Caco-2 (cell line): ENCODE measurements at regions not wholly inside any gene's neighbourhood (a gene's known extent, or its start where the extent isn't known, plus 50 kb on each side); places are given as distances from the start of the nearest gene placed in this dataset.

Experiments
- BruUV-seq: library from RNA; stranded (reverse); fragments of 400-500 nt; replicated peaks from 2 replicates; lab custom pipeline; 2021; lab: Mats Ljungman, UMichigan
- CTCF ChIA-PET: fragments of 300-600 bp; sonication (Branson Sonifier 250); formaldehyde crosslinking; loops from one replicate; lab custom pipeline; 2022; ENCODE audit warnings: antibody characterized with exemption; lab: Charles Lee
- POLR2A ChIA-PET: fragments of 300-600 bp; sonication (Branson Sonifier 250); formaldehyde crosslinking; loops from one replicate; lab custom pipeline; 2022; ENCODE audit warnings: antibody characterized with exemption; lab: Charles Lee
- DNase-seq, 2 experiments: peaks; one replicate each; pipeline versions ENCODE4 v3.0.0 to v3.0.0-alpha.2; 2020 to 2022
- H3K27me3 ChIP-seq: replicated peaks from 2 replicates; pipeline ENCODE4 v1.6.0; 2011; ENCODE audit warnings: low read length; ENCODE audit not compliant: control insufficient read depth, insufficient read depth
- H3K36me3 ChIP-seq: 2 replicates; pipeline ENCODE4 v1.5.1; 2011; ENCODE audit warnings: low read length; ENCODE audit not compliant: control insufficient read depth, insufficient read depth
- H3K4me1 ChIP-seq: fragments of 250-450 bp; sonication (Bioruptor Pico); 2 replicates; pipeline ENCODE4 v1.5.1; 2020; ENCODE audit warnings: mild to moderate bottlenecking
- H3K4me3 ChIP-seq: 2 replicates; pipeline ENCODE4 v1.5.1; 2011; ENCODE audit warnings: low read depth, mild to moderate bottlenecking, control low read depth, low read length
- H3K9me3 ChIP-seq: fragments of 250-450 bp; sonication (Bioruptor Pico); 2 replicates; pipeline ENCODE4 v1.5.1; 2020; ENCODE audit warnings: mild to moderate bottlenecking, moderate library complexity
- H3K27ac Mint-ChIP-seq: one replicate; pipeline ENCODE4 v1.8.0; 2022; ENCODE audit warnings: mixed read lengths; ENCODE audit not compliant: unreplicated experiment
- H3K27me3 Mint-ChIP-seq: one replicate; pipeline ENCODE4 v1.8.0; 2022; ENCODE audit warnings: mixed read lengths; ENCODE audit not compliant: insufficient read depth, unreplicated experiment
- H3K36me3 Mint-ChIP-seq: one replicate; pipeline ENCODE4 v1.8.0; 2022; ENCODE audit warnings: mild to moderate bottlenecking, mixed read lengths; ENCODE audit not compliant: insufficient read depth, unreplicated experiment
- H3K4me1 Mint-ChIP-seq: one replicate; pipeline ENCODE4 v1.8.0; 2022; ENCODE audit warnings: low read depth, mixed read lengths; ENCODE audit not compliant: unreplicated experiment
- H3K4me3 Mint-ChIP-seq: one replicate; pipeline ENCODE4 v1.8.0; 2022; ENCODE audit warnings: mild to moderate bottlenecking, moderate library complexity, mixed read lengths; ENCODE audit not compliant: unreplicated experiment
- H3K9me3 Mint-ChIP-seq: one replicate; pipeline ENCODE4 v1.8.0; 2022; ENCODE audit warnings: mixed read lengths; ENCODE audit not compliant: unreplicated experiment
- intact Hi-C: fragments of 100-400 bp; cut with micrococcal nuclease; formaldehyde crosslinking; loops from one replicate; pipeline ENCODE4 v1.10.0; 2022; ENCODE audit not compliant: unreplicated experiment
- TF ChIP-seq, protein P1 (sequence below), 2 experiments: fragments of 200-600 bp in 1 of 2; IDR thresholded peaks; 1 replicate in 1 of 2; 2 replicates in 1 of 2; pipeline versions ENCODE4 v1.5.1 to v1.8.0; 2011 to 2022; ENCODE audit warnings: antibody characterized with exemption in 1 of 2, control low read depth in 1 of 2, inconsistent platforms in 1 of 2, low read depth in 1 of 2, low read length in 1 of 2, mild to moderate bottlenecking in 1 of 2, moderate library complexity in 1 of 2; ENCODE audit not compliant: insufficient read depth in 1 of 2, severe bottlenecking in 1 of 2, unreplicated experiment in 1 of 2

DNA sequence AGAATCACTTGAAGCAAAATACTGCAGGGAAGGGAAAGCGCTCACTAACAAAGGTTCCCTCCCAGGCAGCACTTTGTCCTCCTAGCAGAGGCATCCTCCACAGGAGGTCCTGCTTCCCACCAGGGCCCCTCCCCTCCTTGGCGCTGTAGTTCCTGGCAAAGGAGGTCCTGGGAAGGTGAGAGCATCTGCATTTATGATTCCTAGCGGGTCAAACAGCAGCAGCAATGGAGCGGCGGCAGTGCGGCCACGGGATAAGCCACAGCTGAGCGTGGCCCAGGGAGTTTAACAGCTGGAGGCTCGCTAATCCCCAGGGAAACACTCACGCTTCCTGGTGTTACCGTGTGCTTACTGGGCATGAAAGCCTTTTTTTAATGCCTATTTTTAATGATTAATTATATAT, 185.8 kb downstream of the TTLL2 start:
- Mint-ChIP-seq H3K27me3 (no peaks in the 10 kb centered on the region), H3K4me1 (no peaks in the 10 kb centered on the region), H3K27ac (no peak overlapping the region), H3K36me3 (no peaks in the 10 kb centered on the region), H3K9me3 (no peaks in the 10 kb centered on the region), H3K4me3 (no peak overlapping the region)
- BruUV-seq: no TSS peak
- intact Hi-C loops: no loop called here
- POLR2A ChIA-PET: no interaction called here
- H3K4me3 ChIP-seq: no peak overlapping the region
- CTCF ChIA-PET: no interaction called here
- no peaks in the 10 kb centered on the region for H3K36me3 ChIP-seq
- no peaks in the 10 kb centered on the region for H3K9me3 ChIP-seq
- TF ChIP-seq, protein P1, sequence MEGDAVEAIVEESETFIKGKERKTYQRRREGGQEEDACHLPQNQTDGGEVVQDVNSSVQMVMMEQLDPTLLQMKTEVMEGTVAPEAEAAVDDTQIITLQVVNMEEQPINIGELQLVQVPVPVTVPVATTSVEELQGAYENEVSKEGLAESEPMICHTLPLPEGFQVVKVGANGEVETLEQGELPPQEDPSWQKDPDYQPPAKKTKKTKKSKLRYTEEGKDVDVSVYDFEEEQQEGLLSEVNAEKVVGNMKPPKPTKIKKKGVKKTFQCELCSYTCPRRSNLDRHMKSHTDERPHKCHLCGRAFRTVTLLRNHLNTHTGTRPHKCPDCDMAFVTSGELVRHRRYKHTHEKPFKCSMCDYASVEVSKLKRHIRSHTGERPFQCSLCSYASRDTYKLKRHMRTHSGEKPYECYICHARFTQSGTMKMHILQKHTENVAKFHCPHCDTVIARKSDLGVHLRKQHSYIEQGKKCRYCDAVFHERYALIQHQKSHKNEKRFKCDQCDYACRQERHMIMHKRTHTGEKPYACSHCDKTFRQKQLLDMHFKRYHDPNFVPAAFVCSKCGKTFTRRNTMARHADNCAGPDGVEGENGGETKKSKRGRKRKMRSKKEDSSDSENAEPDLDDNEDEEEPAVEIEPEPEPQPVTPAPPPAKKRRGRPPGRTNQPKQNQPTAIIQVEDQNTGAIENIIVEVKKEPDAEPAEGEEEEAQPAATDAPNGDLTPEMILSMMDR (IDR thresholded peaks at IDR 0.05; ENCODE audit: insufficient read depth in 1 of 2, low read depth in 1 of 2, low read length in 1 of 2, severe bottlenecking in 1 of 2, unreplicated experiment in 1 of 2): no peak
- no peaks in the 10 kb centered on the region for H3K27me3 ChIP-seq
- no peak for DNase-seq
- H3K4me1 ChIP-seq: peaks cover 12% of the 10 kb centered on the region

DNA sequence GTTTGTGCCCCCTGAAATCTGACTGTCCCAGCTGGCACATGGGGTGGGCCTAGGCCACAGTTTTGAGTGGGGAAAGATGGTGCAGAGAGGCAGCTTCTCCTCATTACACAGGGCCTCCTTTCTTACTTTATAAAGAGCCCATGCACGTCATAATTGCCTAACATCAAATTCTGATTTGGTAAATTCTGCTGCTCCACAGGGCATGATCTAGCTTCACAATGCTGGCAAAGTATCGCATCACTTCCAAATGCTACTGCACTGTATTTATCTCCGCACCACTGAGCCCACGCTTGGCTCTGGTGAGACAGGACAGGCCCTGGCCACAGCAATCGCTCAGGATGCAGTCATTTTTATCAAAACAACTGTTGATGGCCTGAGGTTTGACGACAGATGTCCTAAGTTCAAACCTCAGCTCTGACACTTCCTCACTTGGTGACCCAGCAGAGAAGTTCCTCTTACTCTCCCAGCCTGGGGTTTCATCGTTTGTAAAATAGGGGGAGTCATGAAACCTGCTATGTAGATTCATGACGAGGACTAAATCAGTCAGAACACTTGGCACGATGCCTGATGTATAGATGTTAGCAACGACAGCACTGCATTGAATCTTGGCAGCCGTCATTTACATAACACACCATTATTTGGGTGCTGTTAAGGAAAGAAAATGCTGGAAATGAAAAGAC, 187.9 kb downstream of the TTLL2 start:
- no peaks in the 10 kb centered on the region for H3K36me3 Mint-ChIP-seq
- CTCF ChIA-PET: no interaction called here
- no peaks in the 10 kb centered on the region for H3K9me3 Mint-ChIP-seq
- no peak for DNase-seq
- H3K36me3 ChIP-seq: no peaks in the 10 kb centered on the region
- H3K4me1 ChIP-seq: no peaks in the 10 kb centered on the region
- H3K27me3 Mint-ChIP-seq: no peaks in the 10 kb centered on the region
- intact Hi-C loops: no loop called here
- no peak overlapping the region for H3K27ac Mint-ChIP-seq
- POLR2A ChIA-PET: no interaction called here
- no peaks in the 10 kb centered on the region for H3K27me3 ChIP-seq
- H3K4me3 Mint-ChIP-seq: no peak overlapping the region
- no peak overlapping the region for H3K4me3 ChIP-seq
- TF ChIP-seq, protein P1 (IDR thresholded peaks at IDR 0.05; ENCODE audit: insufficient read depth in 1 of 2, low read depth in 1 of 2, low read length in 1 of 2, severe bottlenecking in 1 of 2, unreplicated experiment in 1 of 2): no peak
- BruUV-seq: no TSS peak
- no peaks in the 10 kb centered on the region for H3K4me1 Mint-ChIP-seq
- no peaks in the 10 kb centered on the region for H3K9me3 ChIP-seq

DNA sequence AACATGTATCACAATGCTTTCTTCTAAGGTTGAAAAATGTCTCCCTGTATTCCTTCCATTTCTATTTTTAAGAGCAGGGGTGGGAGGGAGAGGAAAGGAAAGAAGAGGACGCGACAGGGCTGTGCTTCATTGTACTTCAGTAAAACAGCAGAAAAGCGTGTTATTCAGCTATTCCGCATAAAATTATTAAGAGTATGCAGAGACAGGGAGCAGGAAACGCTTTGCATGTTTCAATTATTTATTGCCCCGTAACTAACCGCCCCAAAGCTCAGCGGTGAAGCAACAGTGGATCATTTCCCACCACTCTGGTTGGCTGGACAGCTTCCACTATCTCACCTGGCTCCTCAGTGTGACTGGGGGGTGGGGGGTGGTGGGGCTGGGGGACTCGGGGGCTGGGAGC, 188.9 kb downstream of the TTLL2 start:
- Histone ChIP-seq H3K36me3 (no peaks in the 10 kb centered on the region), H3K4me3 (no peak overlapping the region), H3K27me3 (no peaks in the 10 kb centered on the region), H3K9me3 (no peaks in the 10 kb centered on the region), H3K4me1 (no peaks in the 10 kb centered on the region)
- TF ChIP-seq, protein P1 (IDR thresholded peaks at IDR 0.05; ENCODE audit: insufficient read depth in 1 of 2, low read depth in 1 of 2, low read length in 1 of 2, severe bottlenecking in 1 of 2, unreplicated experiment in 1 of 2): no peak
- Mint-ChIP-seq H3K36me3 (no peaks in the 10 kb centered on the region), H3K9me3 (no peaks in the 10 kb centered on the region), H3K27ac (no peak overlapping the region), H3K4me1 (no peaks in the 10 kb centered on the region), H3K27me3 (no peaks in the 10 kb centered on the region), H3K4me3 (no peak overlapping the region)
- BruUV-seq: no TSS peak
- no peak for DNase-seq
- intact Hi-C loops: no loop called here
- POLR2A ChIA-PET: no interaction called here
- CTCF ChIA-PET: no interaction called here
